Endothelial cell of umbilical vein (primary cell): ENCODE measurements at regions not wholly inside any gene's neighbourhood (a gene's known extent, or its start where the extent isn't known, plus 50 kb on each side); places are given as distances from the start of the nearest gene placed in this dataset.

Experiments used
- BruUV-seq: library from RNA; stranded (reverse); fragments of 400-500 nt; replicated peaks from 2 replicates; lab custom pipeline; 2021; lab: Mats Ljungman, UMichigan
- CTCF ChIA-PET: fragments of 300-600, 350-600 bp; sonication (Branson Sonifier 250); formaldehyde crosslinking; loops from one replicate; lab custom pipeline; 2021; ENCODE audit warnings: antibody characterized with exemption, inconsistent platforms; lab: Charles Lee
- POLR2A ChIA-PET: fragments of 300-600, 350-600 bp; sonication (Branson Sonifier 250); formaldehyde crosslinking; loops from one replicate; lab custom pipeline; 2021; ENCODE audit warnings: antibody characterized with exemption, inconsistent platforms; lab: Charles Lee
- DNase-seq: peaks from one replicate; pipeline ENCODE4 v3.0.0-alpha.2; 2011; ENCODE audit warnings: low read depth, low spot score
- FAIRE-seq: peaks from 2 replicates; lab custom pipeline; 2011; peaks lifted over from hg19 to GRCh38; lab: Jason Lieb, UNC
- H2AFZ ChIP-seq: 2 replicates; pipeline ENCODE4 v1.6.0; 2012; ENCODE audit warnings: low read depth, low read length, control low read depth, inconsistent platforms
- H3K27ac ChIP-seq: 2 replicates; pipeline ENCODE4 v1.5.1; 2011; ENCODE audit warnings: low read depth, mild to moderate bottlenecking, control low read depth, low read length, moderate library complexity; ENCODE audit not compliant: insufficient read depth
- H3K27me3 ChIP-seq, 2 experiments: 2 replicates each; pipeline versions ENCODE4 v1.6.0 to v1.6.1; 2011; ENCODE audit warnings: low read length in 2 of 2, mixed read lengths in 1 of 2; ENCODE audit not compliant: control insufficient read depth in 2 of 2, insufficient read depth in 2 of 2
- H3K36me3 ChIP-seq, 2 experiments: 2 replicates in 1 of 2; 3 replicates in 1 of 2; pipeline ENCODE4 v1.5.1; 2011; ENCODE audit warnings: low read length in 2 of 2, mild to moderate bottlenecking in 1 of 2, moderate library complexity in 1 of 2; ENCODE audit not compliant: control insufficient read depth in 2 of 2, insufficient read depth in 2 of 2; ENCODE audit errors: extremely low read depth in 1 of 2
- H3K4me1 ChIP-seq: 3 replicates; pipeline ENCODE4 v1.5.1; 2011; ENCODE audit warnings: mild to moderate bottlenecking, low read length; ENCODE audit not compliant: control insufficient read depth, insufficient read depth; ENCODE audit errors: extremely low read depth
- H3K4me2 ChIP-seq: 2 replicates; pipeline ENCODE4 v1.6.1; 2011; ENCODE audit warnings: low read length, control low read depth, mixed read lengths; ENCODE audit not compliant: insufficient read depth
- H3K4me3 ChIP-seq, 3 experiments: fragments of 200-600 bp in 1 of 3; sonication (generic), shearing (Covaris generic) in 1 of 3; replicated peaks in 1 of 3; 2 replicates each; pipeline ENCODE4 v1.5.1; 2011 to 2016; ENCODE audit warnings: control low read depth in 3 of 3, low read length in 3 of 3, mild to moderate bottlenecking in 2 of 3, inconsistent platforms in 1 of 3, low read depth in 1 of 3, moderate library complexity in 1 of 3; ENCODE audit not compliant: insufficient read depth in 1 of 3
- H3K79me2 ChIP-seq: 2 replicates; pipeline ENCODE4 v1.6.0; 2012; ENCODE audit warnings: low read length, inconsistent platforms; ENCODE audit not compliant: control insufficient read depth, insufficient read depth
- H3K9ac ChIP-seq: replicated peaks from 2 replicates; pipeline ENCODE3; 2011; ENCODE audit warnings: low read length, control low read depth; ENCODE audit not compliant: insufficient read depth; ENCODE audit errors: extremely low read depth
- H3K9me1 ChIP-seq: replicated peaks from 3 replicates; pipeline ENCODE4 v1.6.0; 2011; ENCODE audit warnings: mild to moderate bottlenecking, low read length; ENCODE audit not compliant: control insufficient read depth, insufficient read depth; ENCODE audit errors: extremely low read depth
- H3K9me3 ChIP-seq: replicated peaks from 2 replicates; pipeline ENCODE4 v1.5.1; 2012; ENCODE audit warnings: low read length, inconsistent platforms; ENCODE audit not compliant: control insufficient read depth, insufficient read depth
- H4K20me1 ChIP-seq: replicated peaks from 2 replicates; pipeline ENCODE3; 2011; ENCODE audit warnings: mild to moderate bottlenecking, low read length; ENCODE audit not compliant: control insufficient read depth, insufficient read depth; ENCODE audit errors: extremely low read depth
- EZH2 ChIP-seq: IDR thresholded peaks from 2 replicates; pipeline ENCODE4 v1.6.1; 2012; ENCODE audit warnings: borderline replicate concordance, low read depth, mild to moderate bottlenecking, moderate library complexity, low read length, inconsistent platforms; ENCODE audit not compliant: severe bottlenecking
- FOS ChIP-seq: IDR thresholded peaks from 2 replicates; pipeline ENCODE4 v1.6.1; 2011; ENCODE audit warnings: mild to moderate bottlenecking, low read length, moderate library complexity, borderline replicate concordance; ENCODE audit not compliant: insufficient read depth
- GATA2 ChIP-seq: IDR thresholded peaks from 2 replicates; pipeline ENCODE4 v1.7.0; 2011; ENCODE audit warnings: low read depth, mild to moderate bottlenecking, moderate library complexity, mixed read lengths, low read length; ENCODE audit not compliant: insufficient read length, insufficient read depth
- JUN ChIP-seq: IDR thresholded peaks from 2 replicates; pipeline ENCODE4 v1.6.1; 2011; ENCODE audit warnings: borderline replicate concordance, low read depth; ENCODE audit not compliant: insufficient read length, insufficient read depth
- MAX ChIP-seq: IDR thresholded peaks from 2 replicates; pipeline ENCODE4 v1.6.1; 2011; ENCODE audit not compliant: insufficient read depth, insufficient read length
- MYC ChIP-seq: IDR thresholded peaks from one replicate; pipeline ENCODE4 v1.6.1; 2011; ENCODE audit warnings: mild to moderate bottlenecking, low read depth, low read length
- POLR2A ChIP-seq: IDR thresholded peaks from 2 replicates; pipeline ENCODE4 v1.6.1; 2012; ENCODE audit warnings: low read depth, mild to moderate bottlenecking, control low read depth, low read length
- POLR2AphosphoS5 ChIP-seq: IDR thresholded peaks from 2 replicates; pipeline ENCODE4 v1.6.1; 2012; ENCODE audit warnings: low read depth, mild to moderate bottlenecking, control low read depth, low read length, moderate library complexity; ENCODE audit not compliant: insufficient read depth
- dilution Hi-C: fragments of 300-500 bp; cut with MboI; formaldehyde crosslinking; loops from one replicate; pipeline ENCODE4 v1.15.0; 2019; ENCODE audit warnings: low sequenced_read_pairs; ENCODE audit not compliant: extremely low pct_ligation_motif_present
- intact Hi-C: fragments of 100-400 bp; cut with micrococcal nuclease; formaldehyde crosslinking; loops from one replicate; pipeline ENCODE4 v1.10.0; 2022
- TF ChIP-seq, protein P1 (sequence below), 2 donors: IDR thresholded peaks; 1 replicate in 1 of 2; 2 replicates in 1 of 2; pipeline ENCODE4 v1.5.1; 2011; ENCODE audit warnings: low read length in 2 of 2, mild to moderate bottlenecking in 2 of 2, moderate library complexity in 2 of 2, control low read depth in 1 of 2, inconsistent platforms in 1 of 2, low read depth in 1 of 2; ENCODE audit not compliant: insufficient read depth in 1 of 2; ENCODE audit errors: extremely low read depth in 1 of 2

DNA sequence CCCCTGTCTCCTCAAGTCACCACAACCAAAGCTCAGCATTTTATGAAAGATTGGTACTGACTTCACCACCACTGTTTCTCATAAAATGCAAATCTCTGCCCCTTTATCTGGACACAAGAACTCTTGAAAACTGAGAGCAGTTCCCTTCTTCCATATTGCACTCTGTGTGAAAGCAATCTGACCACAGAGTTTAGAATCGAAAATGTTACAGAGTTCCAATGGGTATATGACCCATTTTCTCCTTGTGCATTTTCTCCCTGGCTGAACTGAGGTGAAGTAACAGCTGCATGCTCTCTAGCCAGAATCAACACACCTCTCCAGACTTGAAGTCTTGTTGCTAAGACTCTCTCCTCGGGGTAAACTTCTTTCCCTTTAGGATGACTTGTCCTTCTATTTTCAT, 111.0 kb upstream of the PLCXD3 start:
- H3K9ac ChIP-seq, result no peak overlapping the region
- no peaks in the 10 kb centered on the region for H3K79me2 ChIP-seq
- dilution Hi-C loops, result no loop called here
- no peak overlapping the region for H3K27ac ChIP-seq
- CTCF ChIA-PET, result interaction anchor here (0.8 kb wide), 1 partner anchor 16 kb away, joined by 4 read pairs; no protein-coding TSS in a partner anchor
- no peaks in the 10 kb centered on the region for H3K9me3 ChIP-seq
- H3K4me2 ChIP-seq, result no peak overlapping the region
- H3K9me1 ChIP-seq, result no peaks in the 10 kb centered on the region
- H2AFZ ChIP-seq, result no peak overlapping the region
- FAIRE-seq (no peak), DNase-seq (no peak)
- no peaks in the 10 kb centered on the region for H3K27me3 ChIP-seq
- no peaks in the 10 kb centered on the region for H3K36me3 ChIP-seq
- no TSS peak for BruUV-seq
- H4K20me1 ChIP-seq, result no peaks in the 10 kb centered on the region
- H3K4me1 ChIP-seq, result no peaks in the 10 kb centered on the region
- intact Hi-C loops, result no loop called here
- POLR2A ChIA-PET, result no interaction called here
- TF ChIP-seq POLR2A (no peak), FOS (no peak), EZH2 (no peak), MYC (no peak), MAX (no peak), GATA2 (no peak), JUN (no peak), POLR2AphosphoS5 (no peak)
- TF ChIP-seq, protein P1, sequence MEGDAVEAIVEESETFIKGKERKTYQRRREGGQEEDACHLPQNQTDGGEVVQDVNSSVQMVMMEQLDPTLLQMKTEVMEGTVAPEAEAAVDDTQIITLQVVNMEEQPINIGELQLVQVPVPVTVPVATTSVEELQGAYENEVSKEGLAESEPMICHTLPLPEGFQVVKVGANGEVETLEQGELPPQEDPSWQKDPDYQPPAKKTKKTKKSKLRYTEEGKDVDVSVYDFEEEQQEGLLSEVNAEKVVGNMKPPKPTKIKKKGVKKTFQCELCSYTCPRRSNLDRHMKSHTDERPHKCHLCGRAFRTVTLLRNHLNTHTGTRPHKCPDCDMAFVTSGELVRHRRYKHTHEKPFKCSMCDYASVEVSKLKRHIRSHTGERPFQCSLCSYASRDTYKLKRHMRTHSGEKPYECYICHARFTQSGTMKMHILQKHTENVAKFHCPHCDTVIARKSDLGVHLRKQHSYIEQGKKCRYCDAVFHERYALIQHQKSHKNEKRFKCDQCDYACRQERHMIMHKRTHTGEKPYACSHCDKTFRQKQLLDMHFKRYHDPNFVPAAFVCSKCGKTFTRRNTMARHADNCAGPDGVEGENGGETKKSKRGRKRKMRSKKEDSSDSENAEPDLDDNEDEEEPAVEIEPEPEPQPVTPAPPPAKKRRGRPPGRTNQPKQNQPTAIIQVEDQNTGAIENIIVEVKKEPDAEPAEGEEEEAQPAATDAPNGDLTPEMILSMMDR (IDR thresholded peaks at IDR 0.05; ENCODE audit: extremely low read depth in 1 of 2, insufficient read depth in 1 of 2, low read depth in 1 of 2, low read length in 2 of 2), result no peak
- no peak overlapping the region for H3K4me3 ChIP-seq
